ENCODE measurements at regions not wholly inside any gene's neighbourhood (a gene's known extent, or its start where the extent isn't known, plus 50 kb on each side); places are given as distances from the start of the nearest gene placed in this dataset.

GRCh38 chr10:130962240-130963051 lies 349.1 kb downstream of the TCERG1L start:
- Histone ChIP-seq H3K4ac (ENCODE audit: low read depth, low read length) (no peak overlapping the region), H4K8ac (ENCODE audit: low read depth, low read length) (no peak overlapping the region), H3K4me1 (ENCODE audit: control insufficient read depth, low read depth, low read length) (no peaks in the 10 kb centered on the region), H4K5ac (ENCODE audit: low read length) (no peak overlapping the region), H3K9ac (ENCODE audit: low read length) (no peak overlapping the region), H3K36me3 (ENCODE audit: control insufficient read depth, insufficient read depth, low read length) (no peaks in the 10 kb centered on the region), H2BK120ac (ENCODE audit: low read depth, low read length) (no peak overlapping the region), H3K79me2 (ENCODE audit: control insufficient read depth, insufficient read depth, low read length) (no peaks in the 10 kb centered on the region), H3K27me3 (ENCODE audit: insufficient read depth, low read length, poor library complexity) (no peaks in the 10 kb centered on the region), H3K18ac (ENCODE audit: low read length) (no peak overlapping the region), H3K23ac (ENCODE audit: low read length) (no peak overlapping the region), H2AK5ac (ENCODE audit: low read length) (no peak overlapping the region), H2BK15ac (replicated peaks; ENCODE audit: low read depth) (no peak overlapping the region), H2BK5ac (ENCODE audit: low read length) (no peak overlapping the region), H3K4me3 (ENCODE audit: low read length) (no peak overlapping the region), H3K56ac (ENCODE audit: low read length) (no peak overlapping the region), H3K4me2 (ENCODE audit: low read length) (no peak overlapping the region), H3K79me1 (ENCODE audit: low read length) (no peaks in the 10 kb centered on the region), H3K27ac (ENCODE audit: low read depth, low read length) (no peak overlapping the region)
- DNase-seq: no peak
- WGBS (ENCODE audit: extremely low coverage, insufficient coverage, low lambda C conversion rate): no CpG with 5 or more reads among the region's 19 CpGs

- no peak for DNase-seq
- H3K9ac ChIP-seq (ENCODE audit: low read length): no peak overlapping the region
- H2AK5ac ChIP-seq (ENCODE audit: low read length): no peak overlapping the region
- no CpG with 5 or more reads among the region's 9 CpGs for WGBS (ENCODE audit: extremely low coverage, insufficient coverage, low lambda C conversion rate)
- H3K27me3 ChIP-seq (ENCODE audit: insufficient read depth, low read length, poor library complexity): no peaks in the 10 kb centered on the region
- no peak overlapping the region for H3K23ac ChIP-seq (ENCODE audit: low read length)
- H4K8ac ChIP-seq (ENCODE audit: low read depth, low read length): no peak overlapping the region
- H3K27ac ChIP-seq (ENCODE audit: low read depth, low read length): no peak overlapping the region
- no peaks in the 10 kb centered on the region for H3K4me1 ChIP-seq (ENCODE audit: control insufficient read depth, low read depth, low read length)
- no peak overlapping the region for H2BK5ac ChIP-seq (ENCODE audit: low read length)
- H3K36me3 ChIP-seq (ENCODE audit: control insufficient read depth, insufficient read depth, low read length): no peaks in the 10 kb centered on the region
- H2BK15ac ChIP-seq (replicated peaks; ENCODE audit: low read depth): no peak overlapping the region
- no peak overlapping the region for H3K4me3 ChIP-seq (ENCODE audit: low read length)
- no peak overlapping the region for H4K5ac ChIP-seq (ENCODE audit: low read length)
- H3K4me2 ChIP-seq (ENCODE audit: low read length): no peak overlapping the region
- no peak overlapping the region for H3K4ac ChIP-seq (ENCODE audit: low read depth, low read length)
- H2BK120ac ChIP-seq (ENCODE audit: low read depth, low read length): no peak overlapping the region
- no peak overlapping the region for H3K18ac ChIP-seq (ENCODE audit: low read length)
- no peak overlapping the region for H3K56ac ChIP-seq (ENCODE audit: low read length)
- H3K79me1 ChIP-seq (ENCODE audit: low read length): no peaks in the 10 kb centered on the region
- no peaks in the 10 kb centered on the region for H3K79me2 ChIP-seq (ENCODE audit: control insufficient read depth, insufficient read depth, low read length)
Observed at GRCh38 chr10:130963052-130963393, 348.5 kb downstream of the TCERG1L start.

DNA sequence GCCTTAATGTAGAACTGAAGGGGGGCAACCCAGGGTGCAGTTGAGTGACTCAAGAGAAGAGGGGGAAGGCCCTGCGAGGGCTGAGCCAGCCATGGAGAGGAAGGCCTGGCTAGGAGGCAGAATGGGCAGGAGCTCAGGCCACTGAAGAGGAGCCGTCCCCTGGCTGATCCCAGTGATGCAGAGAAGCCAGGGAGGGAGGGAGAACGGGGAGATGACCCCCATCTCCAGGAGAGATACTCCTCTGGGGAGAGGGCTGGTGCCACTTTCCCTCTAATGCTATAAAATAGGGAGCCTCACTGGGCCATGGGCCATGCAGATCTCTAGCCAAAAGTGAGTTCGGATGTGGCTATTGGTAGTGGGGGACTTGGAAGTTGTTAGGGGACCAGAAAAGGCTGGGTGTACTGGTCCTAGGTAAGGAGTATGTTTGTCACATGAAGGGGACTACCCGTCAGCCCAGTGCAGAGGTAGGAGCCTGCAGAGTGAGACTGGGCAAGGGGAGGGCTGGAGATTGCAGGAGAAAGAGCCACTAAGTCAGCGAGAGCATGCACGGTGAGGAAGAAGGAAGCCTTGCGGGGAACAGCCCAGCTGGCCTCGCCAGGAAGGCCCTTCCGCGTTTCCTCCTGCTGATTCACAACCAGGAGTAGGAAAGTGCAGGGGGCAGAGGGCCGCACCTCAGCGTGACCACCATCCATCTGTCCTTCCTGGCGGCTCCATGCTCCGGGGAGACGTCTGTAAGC lies 347.6 kb downstream of the TCERG1L start:
- no peaks in the 10 kb centered on the region for H3K27me3 ChIP-seq (ENCODE audit: insufficient read depth, low read length, poor library complexity)
- no peak overlapping the region for H2BK5ac ChIP-seq (ENCODE audit: low read length)
- H3K23ac ChIP-seq (ENCODE audit: low read length): no peak overlapping the region
- H3K4me3 ChIP-seq (ENCODE audit: low read length): no peak overlapping the region
- no peaks in the 10 kb centered on the region for H3K36me3 ChIP-seq (ENCODE audit: control insufficient read depth, insufficient read depth, low read length)
- H3K56ac ChIP-seq (ENCODE audit: low read length): no peak overlapping the region
- DNase-seq: no peak
- no peak overlapping the region for H2BK120ac ChIP-seq (ENCODE audit: low read depth, low read length)
- no peak overlapping the region for H2AK5ac ChIP-seq (ENCODE audit: low read length)
- no peaks in the 10 kb centered on the region for H3K4me1 ChIP-seq (ENCODE audit: control insufficient read depth, low read depth, low read length)
- no peaks in the 10 kb centered on the region for H3K79me1 ChIP-seq (ENCODE audit: low read length)
- no peaks in the 10 kb centered on the region for H3K79me2 ChIP-seq (ENCODE audit: control insufficient read depth, insufficient read depth, low read length)
- no CpG with 5 or more reads among the region's 16 CpGs for WGBS (ENCODE audit: extremely low coverage, insufficient coverage, low lambda C conversion rate)
- no peak overlapping the region for H3K9ac ChIP-seq (ENCODE audit: low read length)
- no peak overlapping the region for H2BK15ac ChIP-seq (replicated peaks; ENCODE audit: low read depth)
- H4K5ac ChIP-seq (ENCODE audit: low read length): no peak overlapping the region
- no peak overlapping the region for H3K4me2 ChIP-seq (ENCODE audit: low read length)
- H3K18ac ChIP-seq (ENCODE audit: low read length): no peak overlapping the region
- no peak overlapping the region for H3K4ac ChIP-seq (ENCODE audit: low read depth, low read length)
- H3K27ac ChIP-seq (ENCODE audit: low read depth, low read length): no peak overlapping the region
- no peak overlapping the region for H4K8ac ChIP-seq (ENCODE audit: low read depth, low read length)

- H3K36me3 ChIP-seq (ENCODE audit: control insufficient read depth, insufficient read depth, low read length): no peaks in the 10 kb centered on the region
- H3K9ac ChIP-seq (ENCODE audit: low read length): no peak overlapping the region
- no peaks in the 10 kb centered on the region for H3K79me1 ChIP-seq (ENCODE audit: low read length)
- H3K27me3 ChIP-seq (ENCODE audit: insufficient read depth, low read length, poor library complexity): no peaks in the 10 kb centered on the region
- H3K56ac ChIP-seq (ENCODE audit: low read length): no peak overlapping the region
- H3K23ac ChIP-seq (ENCODE audit: low read length): no peak overlapping the region
- no peak overlapping the region for H2BK120ac ChIP-seq (ENCODE audit: low read depth, low read length)
- no peak overlapping the region for H2BK15ac ChIP-seq (replicated peaks; ENCODE audit: low read depth)
- no peak for DNase-seq
- H3K4me2 ChIP-seq (ENCODE audit: low read length): no peak overlapping the region
- H4K5ac ChIP-seq (ENCODE audit: low read length): no peak overlapping the region
- no peak overlapping the region for H3K27ac ChIP-seq (ENCODE audit: low read depth, low read length)
- H3K4me3 ChIP-seq (ENCODE audit: low read length): no peak overlapping the region
- no CpG with 5 or more reads among the region's 9 CpGs for WGBS (ENCODE audit: extremely low coverage, insufficient coverage, low lambda C conversion rate)
- H3K4me1 ChIP-seq (ENCODE audit: control insufficient read depth, low read depth, low read length): no peaks in the 10 kb centered on the region
- no peak overlapping the region for H2AK5ac ChIP-seq (ENCODE audit: low read length)
- no peak overlapping the region for H4K8ac ChIP-seq (ENCODE audit: low read depth, low read length)
- no peak overlapping the region for H3K18ac ChIP-seq (ENCODE audit: low read length)
- no peak overlapping the region for H2BK5ac ChIP-seq (ENCODE audit: low read length)
- H3K4ac ChIP-seq (ENCODE audit: low read depth, low read length): no peak overlapping the region
- H3K79me2 ChIP-seq (ENCODE audit: control insufficient read depth, insufficient read depth, low read length): no peaks in the 10 kb centered on the region
Observed at GRCh38 chr10:130964771-130965170, 346.8 kb downstream of the TCERG1L start.

DNA sequence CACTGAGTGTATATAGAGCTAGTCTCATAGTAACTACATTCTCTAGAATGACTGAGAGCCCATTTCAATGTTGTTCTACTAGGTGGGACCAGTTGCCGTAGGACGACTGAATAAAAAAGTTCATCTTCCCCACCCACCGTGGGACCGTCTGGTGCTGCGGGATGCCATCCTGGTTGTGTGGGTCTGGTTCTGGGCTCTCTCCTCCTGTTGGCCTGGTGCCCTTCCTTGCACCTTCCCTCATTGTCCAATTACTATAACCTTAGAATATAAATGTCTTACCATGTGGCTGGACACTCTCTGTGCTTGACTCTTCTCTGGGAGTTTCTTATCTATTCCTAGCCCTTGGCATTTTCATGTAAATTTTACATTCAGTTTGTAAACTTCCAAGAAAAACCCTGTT lies 344.4 kb downstream of the TCERG1L start:
- no peak overlapping the region for H3K4me3 ChIP-seq (ENCODE audit: low read length)
- no peak overlapping the region for H3K4ac ChIP-seq (ENCODE audit: low read depth, low read length)
- H3K27me3 ChIP-seq (ENCODE audit: insufficient read depth, low read length, poor library complexity): no peaks in the 10 kb centered on the region
- H3K4me1 ChIP-seq (ENCODE audit: control insufficient read depth, low read depth, low read length): no peaks in the 10 kb centered on the region
- H4K5ac ChIP-seq (ENCODE audit: low read length): no peak overlapping the region
- no peak overlapping the region for H4K8ac ChIP-seq (ENCODE audit: low read depth, low read length)
- no peaks in the 10 kb centered on the region for H3K79me2 ChIP-seq (ENCODE audit: control insufficient read depth, insufficient read depth, low read length)
- H3K79me1 ChIP-seq (ENCODE audit: low read length): no peaks in the 10 kb centered on the region
- no peaks in the 10 kb centered on the region for H3K36me3 ChIP-seq (ENCODE audit: control insufficient read depth, insufficient read depth, low read length)
- H3K56ac ChIP-seq (ENCODE audit: low read length): no peak overlapping the region
- H3K27ac ChIP-seq (ENCODE audit: low read depth, low read length): no peak overlapping the region
- no peak overlapping the region for H3K4me2 ChIP-seq (ENCODE audit: low read length)
- DNase-seq: no peak
- no peak overlapping the region for H3K9ac ChIP-seq (ENCODE audit: low read length)
- H2AK5ac ChIP-seq (ENCODE audit: low read length): no peak overlapping the region
- WGBS (ENCODE audit: extremely low coverage, insufficient coverage, low lambda C conversion rate): no CpG with 5 or more reads among the region's 5 CpGs
- H2BK15ac ChIP-seq (replicated peaks; ENCODE audit: low read depth): no peak overlapping the region
- H2BK5ac ChIP-seq (ENCODE audit: low read length): no peak overlapping the region
- no peak overlapping the region for H3K18ac ChIP-seq (ENCODE audit: low read length)
- H2BK120ac ChIP-seq (ENCODE audit: low read depth, low read length): no peak overlapping the region
- H3K23ac ChIP-seq (ENCODE audit: low read length): no peak overlapping the region

All from mesendoderm (in vitro differentiated cells).